ENCODE measurements at regions not wholly inside any gene's neighbourhood (a gene's known extent, or its start where the extent isn't known, plus 50 kb on each side); places are given as distances from the start of the nearest gene placed in this dataset.

- no peak for TF ChIP-seq CTCF (IDR thresholded peaks at IDR 0.05; ENCODE audit: control insufficient read depth, extremely low read depth, insufficient read depth)
- H3K4me3 ChIP-seq (ENCODE audit: low read depth, low read length): no peak overlapping the region
- DNase-seq (ENCODE audit: low read depth): no peak
These were observed 164.1 kb upstream of the MRPS30 start for GRCh38 chr5:44644628-44645027.

DNA sequence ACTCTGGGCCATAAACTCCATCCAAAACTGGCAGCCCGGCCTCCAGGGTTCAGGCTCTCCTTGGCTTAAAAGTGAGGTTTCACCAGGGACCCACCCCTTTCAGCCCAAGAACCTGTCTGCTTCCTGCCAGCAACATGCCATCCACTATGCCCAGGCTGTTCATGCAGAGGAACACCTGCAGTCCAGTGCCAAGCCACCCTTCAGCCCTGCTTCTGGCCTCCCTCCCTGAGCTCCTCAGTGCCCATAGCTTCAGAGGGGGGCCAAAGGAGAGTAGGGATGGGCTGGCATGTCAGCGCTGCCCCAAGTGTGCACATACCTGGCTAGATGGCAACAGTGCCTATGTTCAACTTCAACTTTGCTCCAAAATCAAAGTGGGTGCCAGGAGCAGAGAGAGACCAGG is 166.9 kb upstream of the MRPS30 start:
- no peak for TF ChIP-seq CTCF (IDR thresholded peaks at IDR 0.05; ENCODE audit: control insufficient read depth, extremely low read depth, insufficient read depth)
- H3K4me3 ChIP-seq (ENCODE audit: low read depth, low read length): no peak overlapping the region
- DNase-seq (ENCODE audit: low read depth): no peak

- TF ChIP-seq CTCF (IDR thresholded peaks at IDR 0.05; ENCODE audit: control insufficient read depth, extremely low read depth, insufficient read depth): no peak
- no peak overlapping the region for H3K4me3 ChIP-seq (ENCODE audit: low read depth, low read length)
These were observed 167.7 kb upstream of the MRPS30 start for GRCh38 chr5:44640945-44641456.

GRCh38 chr5:44637916-44638869 is 170.6 kb upstream of the MRPS30 start:
- no peak for DNase-seq (ENCODE audit: low read depth)
- H3K4me3 ChIP-seq (ENCODE audit: low read depth, low read length): no peak overlapping the region
- no peak for TF ChIP-seq CTCF (IDR thresholded peaks at IDR 0.05; ENCODE audit: control insufficient read depth, extremely low read depth, insufficient read depth)

More at GRCh38 chr5:44640945-44641456, 167.7 kb upstream of the MRPS30 start:
- DNase-seq (ENCODE audit: low read depth): no peak

GRCh38 chr5:44632344-44632743 is 176.4 kb upstream of the MRPS30 start:
- no peak for DNase-seq (ENCODE audit: low read depth)
- no peak overlapping the region for H3K4me3 ChIP-seq (ENCODE audit: low read depth, low read length)
- no peak for TF ChIP-seq CTCF (IDR thresholded peaks at IDR 0.05; ENCODE audit: control insufficient read depth, extremely low read depth, insufficient read depth)

DNA sequence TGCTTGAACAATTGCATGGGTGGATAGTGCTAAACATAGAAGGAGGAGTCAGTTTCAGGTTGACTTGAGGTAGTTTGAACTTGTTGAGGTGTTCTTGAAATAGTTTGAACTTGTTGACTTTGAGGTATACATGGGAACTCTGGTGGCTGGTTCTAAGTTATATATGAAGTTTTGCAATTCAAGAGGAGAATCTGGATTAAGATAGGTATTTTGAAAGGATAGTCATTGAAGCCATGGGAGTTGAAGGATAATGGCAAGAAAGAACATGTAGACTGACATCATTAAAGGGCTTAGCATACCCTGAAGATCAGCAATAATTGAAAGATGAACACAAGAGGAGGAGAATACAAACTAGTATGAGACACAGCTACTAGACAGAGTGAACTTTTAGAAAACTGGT is 181.9 kb upstream of the MRPS30 start:
- TF ChIP-seq CTCF (IDR thresholded peaks at IDR 0.05; ENCODE audit: control insufficient read depth, extremely low read depth, insufficient read depth): no peak
- no peak for DNase-seq (ENCODE audit: low read depth)
- no peak overlapping the region for H3K4me3 ChIP-seq (ENCODE audit: low read depth, low read length)

Data from LNCaP clone FGC (cell line).